Adrenal gland (tissue), 9 donors: ENCODE measurements at regions not wholly inside any gene's neighbourhood (a gene's known extent, or its start where the extent isn't known, plus 50 kb on each side); places are given as distances from the start of the nearest gene placed in this dataset.

Experiments
- DNase-seq, 7 donors: peaks; one replicate each; pipeline ENCODE4 v3.0.0-alpha.2; 2019 to 2020
- H3K27ac ChIP-seq, 5 donors: fragments of 200-600 bp; sonication (generic) in 4 of 5; 1 replicate in 3 of 5; 2 replicates in 2 of 5; pipeline versions ENCODE4 v1.5.1 to v1.8.0; 2016 to 2020; ENCODE audit warnings: mild to moderate bottlenecking in 1 of 5
- H3K27me3 ChIP-seq: fragments of 200-600 bp; 2 replicates; pipeline ENCODE4 v1.8.0; 2021
- H3K36me3 ChIP-seq, 2 donors: fragments of 200-600 bp; replicated peaks in 1 of 2; 1 replicate in 1 of 2; 2 replicates in 1 of 2; pipeline versions ENCODE4 v1.5.1 to v1.8.0; 2018 to 2022
- H3K4me1 ChIP-seq, 2 donors: fragments of 200-600 bp; replicated peaks in 1 of 2; 1 replicate in 1 of 2; 2 replicates in 1 of 2; pipeline versions ENCODE4 v1.5.1 to v1.8.0; 2018 to 2021
- H3K4me3 ChIP-seq, 4 donors: fragments of 200-600 bp; sonication (generic) in 3 of 4; one replicate each; pipeline ENCODE4 v1.5.1; 2016 to 2018
- H3K9me3 ChIP-seq, 3 donors: fragments of 200-600 bp; sonication (generic) in 1 of 3; replicated peaks in 1 of 3; 1 replicate in 2 of 3; 2 replicates in 1 of 3; pipeline versions ENCODE4 v1.5.1 to v1.8.0; 2016 to 2021
- POLR2A ChIP-seq, 2 donors: fragments of 450-650 bp; IDR thresholded peaks; one replicate each; pipeline ENCODE4 v1.6.1; 2017; ENCODE audit warnings: antibody characterized with exemption in 2 of 2, mild to moderate bottlenecking in 2 of 2, moderate library complexity in 1 of 2
- WGBS, 4 donors: extraction: QIAGEN DNeasy Blood & Tissue Kit in 2 of 4; methylation state at CpG; one replicate each; pipeline versions ENCODE4 v1.1.5 to v1.1.7; 2013 to 2017; 5-methylcytosine and 5-hydroxymethylcytosine counted together
- intact Hi-C, 2 donors: fragments of 100-400 bp; cut with DNase I; formaldehyde crosslinking; loops; one replicate each; pipeline versions ENCODE4 v1.14.1 to v1.15.0; 2022 to 2023
- TF ChIP-seq, protein P1 (sequence below), 6 experiments: fragments of 450-650 bp in 4 of 6; fragments of 200-600 bp in 2 of 6; sonication (generic) in 1 of 6; IDR thresholded peaks; 1 replicate in 5 of 6; 2 replicates in 1 of 6; pipeline versions ENCODE4 v1.5.1 to v1.8.0; 2016 to 2021; ENCODE audit warnings: antibody characterized with exemption in 6 of 6, mild to moderate bottlenecking in 2 of 6, moderate library complexity in 1 of 6
- donor health status: healthy with polysubstance abuse.
- donor health status: Bipolar disorder and iron deficiency.
- donor health status: DM: yes; HTN: yes; CAD: no.
- donor health status: DM: no; HTN: no; CAD: no.
- donor health status: DM: no; HTN: no; CAD: no.

DNA sequence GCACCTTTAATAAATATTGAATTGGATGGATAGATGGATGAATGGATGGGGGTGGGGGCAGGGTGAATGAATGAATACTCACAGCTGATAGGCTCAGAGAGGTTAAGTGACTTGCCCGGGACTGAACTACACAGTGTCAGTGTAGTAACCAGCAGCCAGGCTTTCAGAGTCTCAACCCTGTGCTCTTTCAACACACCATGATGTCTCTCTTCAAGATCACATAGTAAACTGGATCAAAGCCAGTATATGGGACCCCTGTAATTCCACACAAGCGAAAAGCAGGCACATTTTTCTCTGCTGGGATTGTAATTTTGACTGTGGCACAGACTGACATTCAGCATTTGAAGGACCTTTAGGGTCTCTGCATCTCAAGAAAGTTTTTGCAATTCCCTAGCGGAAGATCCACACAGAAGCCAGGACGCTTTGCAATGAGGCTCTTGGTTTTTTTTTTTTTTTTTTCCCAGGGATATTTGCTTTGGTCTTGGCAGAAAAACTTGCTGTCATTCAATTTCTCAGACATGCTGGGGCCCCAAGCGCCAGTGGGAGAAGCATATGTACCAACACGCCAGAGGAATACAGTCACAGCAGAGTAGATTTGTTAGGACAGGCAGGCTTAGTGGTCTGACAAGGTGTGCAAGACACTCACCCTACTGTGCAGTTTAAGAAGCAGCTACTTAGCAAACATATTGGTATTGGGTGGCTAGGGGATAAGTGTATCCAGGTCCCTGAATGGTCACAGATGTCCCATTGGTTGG, 213.1 kb upstream of the CAMK1G start:
- intact Hi-C loops = no loop called here
- Histone ChIP-seq H3K4me1 (no peaks in the 10 kb centered on the region), H3K4me3 (no peak overlapping the region), H3K9me3 (no peaks in the 10 kb centered on the region), H3K27me3 (no peaks in the 10 kb centered on the region), H3K27ac (no peak overlapping the region), H3K36me3 (no peaks in the 10 kb centered on the region)
- TF ChIP-seq, protein P1, sequence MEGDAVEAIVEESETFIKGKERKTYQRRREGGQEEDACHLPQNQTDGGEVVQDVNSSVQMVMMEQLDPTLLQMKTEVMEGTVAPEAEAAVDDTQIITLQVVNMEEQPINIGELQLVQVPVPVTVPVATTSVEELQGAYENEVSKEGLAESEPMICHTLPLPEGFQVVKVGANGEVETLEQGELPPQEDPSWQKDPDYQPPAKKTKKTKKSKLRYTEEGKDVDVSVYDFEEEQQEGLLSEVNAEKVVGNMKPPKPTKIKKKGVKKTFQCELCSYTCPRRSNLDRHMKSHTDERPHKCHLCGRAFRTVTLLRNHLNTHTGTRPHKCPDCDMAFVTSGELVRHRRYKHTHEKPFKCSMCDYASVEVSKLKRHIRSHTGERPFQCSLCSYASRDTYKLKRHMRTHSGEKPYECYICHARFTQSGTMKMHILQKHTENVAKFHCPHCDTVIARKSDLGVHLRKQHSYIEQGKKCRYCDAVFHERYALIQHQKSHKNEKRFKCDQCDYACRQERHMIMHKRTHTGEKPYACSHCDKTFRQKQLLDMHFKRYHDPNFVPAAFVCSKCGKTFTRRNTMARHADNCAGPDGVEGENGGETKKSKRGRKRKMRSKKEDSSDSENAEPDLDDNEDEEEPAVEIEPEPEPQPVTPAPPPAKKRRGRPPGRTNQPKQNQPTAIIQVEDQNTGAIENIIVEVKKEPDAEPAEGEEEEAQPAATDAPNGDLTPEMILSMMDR (IDR thresholded peaks at IDR 0.05) = no peak
- TF ChIP-seq POLR2A (IDR thresholded peaks at IDR 0.05) = no peak
- 82 to 85% (median 84%) methylated on average over 6 of the region's 6 CpGs for WGBS, 4 donors
- no peak for DNase-seq

DNA sequence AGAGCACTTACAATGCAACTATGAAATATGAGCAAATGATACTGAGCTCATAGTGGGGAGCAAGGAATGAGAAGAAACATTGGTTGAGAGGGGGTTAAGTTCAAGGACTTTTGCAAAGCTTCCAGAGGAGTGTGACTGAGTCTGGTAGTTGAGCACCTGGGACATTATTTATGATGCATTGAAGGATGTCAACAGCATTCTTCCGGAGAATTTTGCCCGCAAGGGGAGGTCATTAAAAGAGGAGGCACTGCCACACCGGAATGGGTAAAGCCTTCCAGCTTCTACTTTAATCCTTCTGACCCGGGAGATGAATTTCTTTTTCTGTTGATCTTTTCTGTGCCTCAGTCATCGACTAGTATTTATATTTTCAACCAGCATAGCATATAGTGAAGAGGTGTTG, 208.4 kb upstream of the CAMK1G start:
- intact Hi-C loops = no loop called here
- no peaks in the 10 kb centered on the region for H3K27me3 ChIP-seq
- DNase-seq = no peak
- TF ChIP-seq POLR2A (IDR thresholded peaks at IDR 0.05) = no peak
- TF ChIP-seq, protein P1 (IDR thresholded peaks at IDR 0.05) = no peak
- WGBS, 4 donors = 64 to 75% (median 74%) methylated on average over 5 of the region's 5 CpGs
- H3K36me3 ChIP-seq = no peaks in the 10 kb centered on the region
- H3K9me3 ChIP-seq = no peaks in the 10 kb centered on the region
- no peak overlapping the region for H3K27ac ChIP-seq
- no peaks in the 10 kb centered on the region for H3K4me1 ChIP-seq
- H3K4me3 ChIP-seq = no peak overlapping the region

DNA sequence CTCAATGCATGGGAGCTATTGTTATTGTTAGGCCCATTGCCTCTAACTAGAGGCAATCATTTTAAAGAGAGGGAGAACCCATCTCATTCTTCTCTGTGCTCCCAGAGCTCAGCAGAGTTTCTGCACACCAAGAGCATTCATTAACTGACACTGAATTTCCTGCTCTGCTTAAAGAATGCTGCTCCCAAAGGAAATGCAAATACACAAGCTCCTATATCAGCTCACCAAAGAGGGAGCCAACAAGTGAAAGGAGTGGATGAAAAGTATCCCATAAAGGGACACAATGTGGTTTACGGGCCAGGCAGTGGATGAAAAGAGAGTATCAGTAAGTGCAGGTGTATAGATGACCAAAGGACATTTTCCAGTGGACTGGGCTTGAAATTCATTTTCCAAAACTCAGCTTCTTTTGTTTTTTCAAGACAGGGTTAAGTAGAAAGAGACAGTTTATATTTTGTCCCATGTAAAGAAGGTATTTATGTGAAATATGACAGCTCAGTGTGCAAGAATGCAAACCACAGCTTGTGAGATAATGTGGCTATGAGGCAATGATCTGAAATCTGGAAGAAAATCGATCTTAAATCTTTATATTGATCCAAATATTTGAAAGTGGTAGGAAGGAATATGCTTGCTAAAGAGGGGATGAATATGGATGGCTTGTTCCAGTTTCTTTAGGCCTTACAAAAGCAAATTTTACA, 207.7 kb upstream of the CAMK1G start:
- intact Hi-C loops = no loop called here
- Histone ChIP-seq H3K4me3 (no peak overlapping the region), H3K4me1 (no peaks in the 10 kb centered on the region), H3K9me3 (no peaks in the 10 kb centered on the region), H3K27me3 (no peaks in the 10 kb centered on the region), H3K36me3 (no peaks in the 10 kb centered on the region), H3K27ac (no peak overlapping the region)
- no peak for DNase-seq
- no peak for TF ChIP-seq POLR2A (IDR thresholded peaks at IDR 0.05)
- TF ChIP-seq, protein P1 (IDR thresholded peaks at IDR 0.05) = no peak
- 77 to 83% (median 80%) methylated on average over 2 of the region's 2 CpGs for WGBS, 4 donors

DNA sequence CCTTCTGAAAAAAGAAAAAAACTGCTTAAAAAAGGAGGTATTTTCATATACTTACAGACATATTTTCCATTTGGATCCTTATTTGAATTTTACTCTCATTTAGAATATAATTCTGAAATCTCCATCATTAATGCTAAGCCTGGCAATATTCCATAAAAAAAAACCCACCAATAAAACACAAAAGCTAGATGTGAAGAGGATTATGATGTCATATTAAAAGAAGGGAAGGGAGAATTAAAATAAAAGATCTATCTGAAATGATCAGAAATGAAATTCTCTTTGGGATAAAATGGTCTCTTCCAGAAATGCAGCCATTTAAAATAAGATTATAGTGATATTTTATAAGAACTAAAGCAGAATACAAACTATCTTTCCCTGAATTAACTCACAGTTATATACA, 206.7 kb upstream of the CAMK1G start:
- Histone ChIP-seq H3K4me1 (no peaks in the 10 kb centered on the region), H3K9me3 (no peaks in the 10 kb centered on the region), H3K27me3 (no peaks in the 10 kb centered on the region), H3K36me3 (no peaks in the 10 kb centered on the region), H3K4me3 (no peak overlapping the region), H3K27ac (no peak overlapping the region)
- intact Hi-C loops = no loop called here
- TF ChIP-seq POLR2A (IDR thresholded peaks at IDR 0.05) = no peak
- TF ChIP-seq, protein P1 (IDR thresholded peaks at IDR 0.05) = no peak
- no peak for DNase-seq
